ENCODE measurements at regions not wholly inside any gene's neighbourhood (a gene's known extent, or its start where the extent isn't known, plus 50 kb on each side); places are given as distances from the start of the nearest gene placed in this dataset.

DNA sequence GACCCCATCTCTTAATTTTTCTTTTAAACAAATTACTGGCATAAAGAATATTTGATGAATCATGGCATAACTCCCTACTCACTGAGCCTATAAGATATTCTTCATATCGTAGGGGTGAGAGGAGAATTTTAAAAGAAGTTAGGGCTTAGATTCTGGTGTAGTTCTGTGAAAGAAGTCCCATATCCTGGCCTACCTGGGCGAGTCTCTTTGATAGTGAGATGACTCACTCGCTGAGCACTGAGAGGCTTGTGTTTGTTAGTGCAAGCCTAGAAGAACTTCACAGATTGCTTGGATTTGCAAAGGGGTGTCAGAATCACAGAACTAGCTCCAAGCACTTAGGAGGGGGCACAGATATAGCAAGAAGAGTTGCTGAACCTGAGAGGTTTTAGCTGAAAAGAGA is 133.8 kb upstream of the TMC3 start:
- TF ChIP-seq, protein P1, sequence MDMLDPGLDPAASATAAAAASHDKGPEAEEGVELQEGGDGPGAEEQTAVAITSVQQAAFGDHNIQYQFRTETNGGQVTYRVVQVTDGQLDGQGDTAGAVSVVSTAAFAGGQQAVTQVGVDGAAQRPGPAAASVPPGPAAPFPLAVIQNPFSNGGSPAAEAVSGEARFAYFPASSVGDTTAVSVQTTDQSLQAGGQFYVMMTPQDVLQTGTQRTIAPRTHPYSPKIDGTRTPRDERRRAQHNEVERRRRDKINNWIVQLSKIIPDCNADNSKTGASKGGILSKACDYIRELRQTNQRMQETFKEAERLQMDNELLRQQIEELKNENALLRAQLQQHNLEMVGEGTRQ (CRISPR knock-in tag; IDR thresholded peaks at IDR 0.05): no peak
- TF ChIP-seq, protein P2, sequence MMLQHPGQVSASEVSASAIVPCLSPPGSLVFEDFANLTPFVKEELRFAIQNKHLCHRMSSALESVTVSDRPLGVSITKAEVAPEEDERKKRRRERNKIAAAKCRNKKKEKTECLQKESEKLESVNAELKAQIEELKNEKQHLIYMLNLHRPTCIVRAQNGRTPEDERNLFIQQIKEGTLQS (CRISPR knock-in tag; conservative IDR thresholded peaks at IDR 0.05): no peak
- TF ChIP-seq CREM (CRISPR knock-in tag; IDR thresholded peaks at IDR 0.05) (no peak), ZNF671 (CRISPR knock-in tag; IDR thresholded peaks at IDR 0.05) (no peak), ZNF423 (CRISPR knock-in tag; IDR thresholded peaks at IDR 0.05) (no peak), NR3C1 (CRISPR knock-in tag; conservative IDR thresholded peaks at IDR 0.05; ENCODE audit: low read depth) (no peak), SMAD3 (CRISPR knock-in tag; IDR thresholded peaks at IDR 0.05; ENCODE audit: borderline replicate concordance) (no peak), ZNF138 (CRISPR knock-in tag; conservative IDR thresholded peaks at IDR 0.05) (no peak)
- TF ChIP-seq, protein P3, sequence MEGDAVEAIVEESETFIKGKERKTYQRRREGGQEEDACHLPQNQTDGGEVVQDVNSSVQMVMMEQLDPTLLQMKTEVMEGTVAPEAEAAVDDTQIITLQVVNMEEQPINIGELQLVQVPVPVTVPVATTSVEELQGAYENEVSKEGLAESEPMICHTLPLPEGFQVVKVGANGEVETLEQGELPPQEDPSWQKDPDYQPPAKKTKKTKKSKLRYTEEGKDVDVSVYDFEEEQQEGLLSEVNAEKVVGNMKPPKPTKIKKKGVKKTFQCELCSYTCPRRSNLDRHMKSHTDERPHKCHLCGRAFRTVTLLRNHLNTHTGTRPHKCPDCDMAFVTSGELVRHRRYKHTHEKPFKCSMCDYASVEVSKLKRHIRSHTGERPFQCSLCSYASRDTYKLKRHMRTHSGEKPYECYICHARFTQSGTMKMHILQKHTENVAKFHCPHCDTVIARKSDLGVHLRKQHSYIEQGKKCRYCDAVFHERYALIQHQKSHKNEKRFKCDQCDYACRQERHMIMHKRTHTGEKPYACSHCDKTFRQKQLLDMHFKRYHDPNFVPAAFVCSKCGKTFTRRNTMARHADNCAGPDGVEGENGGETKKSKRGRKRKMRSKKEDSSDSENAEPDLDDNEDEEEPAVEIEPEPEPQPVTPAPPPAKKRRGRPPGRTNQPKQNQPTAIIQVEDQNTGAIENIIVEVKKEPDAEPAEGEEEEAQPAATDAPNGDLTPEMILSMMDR (IDR thresholded peaks at IDR 0.05): no peak
- TF ChIP-seq, protein P4, sequence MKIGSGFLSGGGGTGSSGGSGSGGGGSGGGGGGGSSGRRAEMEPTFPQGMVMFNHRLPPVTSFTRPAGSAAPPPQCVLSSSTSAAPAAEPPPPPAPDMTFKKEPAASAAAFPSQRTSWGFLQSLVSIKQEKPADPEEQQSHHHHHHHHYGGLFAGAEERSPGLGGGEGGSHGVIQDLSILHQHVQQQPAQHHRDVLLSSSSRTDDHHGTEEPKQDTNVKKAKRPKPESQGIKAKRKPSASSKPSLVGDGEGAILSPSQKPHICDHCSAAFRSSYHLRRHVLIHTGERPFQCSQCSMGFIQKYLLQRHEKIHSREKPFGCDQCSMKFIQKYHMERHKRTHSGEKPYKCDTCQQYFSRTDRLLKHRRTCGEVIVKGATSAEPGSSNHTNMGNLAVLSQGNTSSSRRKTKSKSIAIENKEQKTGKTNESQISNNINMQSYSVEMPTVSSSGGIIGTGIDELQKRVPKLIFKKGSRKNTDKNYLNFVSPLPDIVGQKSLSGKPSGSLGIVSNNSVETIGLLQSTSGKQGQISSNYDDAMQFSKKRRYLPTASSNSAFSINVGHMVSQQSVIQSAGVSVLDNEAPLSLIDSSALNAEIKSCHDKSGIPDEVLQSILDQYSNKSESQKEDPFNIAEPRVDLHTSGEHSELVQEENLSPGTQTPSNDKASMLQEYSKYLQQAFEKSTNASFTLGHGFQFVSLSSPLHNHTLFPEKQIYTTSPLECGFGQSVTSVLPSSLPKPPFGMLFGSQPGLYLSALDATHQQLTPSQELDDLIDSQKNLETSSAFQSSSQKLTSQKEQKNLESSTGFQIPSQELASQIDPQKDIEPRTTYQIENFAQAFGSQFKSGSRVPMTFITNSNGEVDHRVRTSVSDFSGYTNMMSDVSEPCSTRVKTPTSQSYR (CRISPR knock-in tag; IDR thresholded peaks at IDR 0.05): no peak
- TF ChIP-seq, protein P5, sequence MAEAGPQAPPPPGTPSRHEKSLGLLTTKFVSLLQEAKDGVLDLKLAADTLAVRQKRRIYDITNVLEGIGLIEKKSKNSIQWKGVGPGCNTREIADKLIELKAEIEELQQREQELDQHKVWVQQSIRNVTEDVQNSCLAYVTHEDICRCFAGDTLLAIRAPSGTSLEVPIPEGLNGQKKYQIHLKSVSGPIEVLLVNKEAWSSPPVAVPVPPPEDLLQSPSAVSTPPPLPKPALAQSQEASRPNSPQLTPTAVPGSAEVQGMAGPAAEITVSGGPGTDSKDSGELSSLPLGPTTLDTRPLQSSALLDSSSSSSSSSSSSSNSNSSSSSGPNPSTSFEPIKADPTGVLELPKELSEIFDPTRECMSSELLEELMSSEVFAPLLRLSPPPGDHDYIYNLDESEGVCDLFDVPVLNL (CRISPR knock-in tag; IDR thresholded peaks at IDR 0.05; ENCODE audit: borderline replicate concordance, low read depth): no peak
